ENCODE measurements at regions not wholly inside any gene's neighbourhood (a gene's known extent, or its start where the extent isn't known, plus 50 kb on each side); places are given as distances from the start of the nearest gene placed in this dataset.

- no peak for DNase-seq (ENCODE audit: low read depth)
- Histone ChIP-seq H3K9ac (ENCODE audit: low read length) (no peak overlapping the region), H3K9me3 (ENCODE audit: control insufficient read depth, low read length) (no peaks in the 10 kb centered on the region), H3K36me3 (ENCODE audit: control insufficient read depth, insufficient read depth, low read length, severe bottlenecking) (no peaks in the 10 kb centered on the region), H3K27me3 (replicated peaks; ENCODE audit: control insufficient read depth, insufficient read depth, low read length) (no peaks in the 10 kb centered on the region), H3K4me3 (ENCODE audit: low read length) (no peak overlapping the region), H3K4me1 (ENCODE audit: control insufficient read depth, insufficient read depth, low read length) (no peaks in the 10 kb centered on the region)
These were observed 137.2 kb downstream of the MAGEC1 start for GRCh38 chrX:142040906-142041305.

- no peaks in the 10 kb centered on the region for H3K4me1 ChIP-seq (ENCODE audit: control insufficient read depth, insufficient read depth, low read length)
- H3K9me3 ChIP-seq (ENCODE audit: control insufficient read depth, low read length): no peaks in the 10 kb centered on the region
- H3K36me3 ChIP-seq (ENCODE audit: control insufficient read depth, insufficient read depth, low read length, severe bottlenecking): no peaks in the 10 kb centered on the region
- H3K9ac ChIP-seq (ENCODE audit: low read length): no peak overlapping the region
- H3K4me3 ChIP-seq (ENCODE audit: low read length): no peak overlapping the region
- DNase-seq (ENCODE audit: low read depth): no peak
- no peaks in the 10 kb centered on the region for H3K27me3 ChIP-seq (replicated peaks; ENCODE audit: control insufficient read depth, insufficient read depth, low read length)
These were observed 132.4 kb downstream of the MAGEC1 start for GRCh38 chrX:142036116-142036515.

GRCh38 chrX:142005532-142005931 is 101.8 kb downstream of the MAGEC1 start:
- Histone ChIP-seq H3K4me3 (ENCODE audit: low read length) (no peak overlapping the region), H3K9ac (ENCODE audit: low read length) (no peak overlapping the region), H3K36me3 (ENCODE audit: control insufficient read depth, insufficient read depth, low read length, severe bottlenecking) (no peaks in the 10 kb centered on the region), H3K9me3 (ENCODE audit: control insufficient read depth, low read length) (no peaks in the 10 kb centered on the region), H3K4me1 (ENCODE audit: control insufficient read depth, insufficient read depth, low read length) (no peaks in the 10 kb centered on the region), H3K27me3 (replicated peaks; ENCODE audit: control insufficient read depth, insufficient read depth, low read length) (no peaks in the 10 kb centered on the region)
- no peak for DNase-seq (ENCODE audit: low read depth)

DNA sequence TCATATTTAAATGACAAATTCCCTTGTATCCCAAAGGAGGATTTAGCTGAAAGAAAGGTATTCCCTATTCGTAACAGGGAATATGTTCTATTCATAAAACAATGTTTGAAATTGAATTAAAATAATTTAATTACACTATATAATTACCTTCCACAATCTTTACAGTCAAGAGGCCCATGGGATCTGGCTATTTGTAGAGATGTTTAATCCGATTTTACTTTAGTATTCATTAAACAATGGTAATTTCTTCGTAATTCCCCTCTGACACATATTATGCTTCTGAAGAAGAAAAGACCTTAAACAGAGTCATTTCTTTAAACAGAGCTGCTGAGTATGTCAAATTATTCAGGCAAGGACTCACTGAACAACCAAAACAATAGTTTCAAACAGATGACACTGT is 98.8 kb downstream of the MAGEC1 start:
- Histone ChIP-seq H3K27me3 (replicated peaks; ENCODE audit: control insufficient read depth, insufficient read depth, low read length) (no peaks in the 10 kb centered on the region), H3K9ac (ENCODE audit: low read length) (no peak overlapping the region), H3K9me3 (ENCODE audit: control insufficient read depth, low read length) (no peaks in the 10 kb centered on the region), H3K36me3 (ENCODE audit: control insufficient read depth, insufficient read depth, low read length, severe bottlenecking) (no peaks in the 10 kb centered on the region), H3K4me3 (ENCODE audit: low read length) (no peak overlapping the region), H3K4me1 (ENCODE audit: control insufficient read depth, insufficient read depth, low read length) (no peaks in the 10 kb centered on the region)
- no peak for DNase-seq (ENCODE audit: low read depth)

- Histone ChIP-seq H3K27me3 (replicated peaks; ENCODE audit: control insufficient read depth, insufficient read depth, low read length) (no peaks in the 10 kb centered on the region), H3K4me1 (ENCODE audit: control insufficient read depth, insufficient read depth, low read length) (no peaks in the 10 kb centered on the region), H3K9me3 (ENCODE audit: control insufficient read depth, low read length) (no peaks in the 10 kb centered on the region), H3K4me3 (ENCODE audit: low read length) (no peak overlapping the region), H3K36me3 (ENCODE audit: control insufficient read depth, insufficient read depth, low read length, severe bottlenecking) (no peaks in the 10 kb centered on the region), H3K9ac (ENCODE audit: low read length) (no peak overlapping the region)
- DNase-seq (ENCODE audit: low read depth): no peak
These were observed 98.2 kb downstream of the MAGEC1 start for GRCh38 chrX:142001934-142002333.

DNA sequence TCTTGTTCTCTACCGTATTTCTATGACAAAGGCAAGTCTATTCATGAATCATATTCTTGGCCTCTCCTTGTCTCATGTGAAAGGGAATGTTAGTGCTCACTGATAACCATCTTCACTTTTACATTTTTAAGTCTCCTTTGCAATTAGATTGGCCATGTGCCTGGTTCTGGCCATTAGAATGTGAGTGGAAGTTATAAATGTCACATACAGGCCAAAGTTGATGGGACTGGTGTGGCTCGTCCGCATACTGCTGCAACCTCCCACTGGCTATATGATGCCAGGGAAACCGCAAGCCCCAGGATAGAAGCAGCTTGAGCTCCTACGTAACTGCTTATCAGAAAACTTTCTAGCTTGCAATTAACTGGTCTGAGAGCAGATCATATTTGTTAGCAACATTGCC is 86.1 kb downstream of the MAGEC1 start:
- H3K9ac ChIP-seq (ENCODE audit: low read length): no peak overlapping the region
- H3K36me3 ChIP-seq (ENCODE audit: control insufficient read depth, insufficient read depth, low read length, severe bottlenecking): no peaks in the 10 kb centered on the region
- H3K27me3 ChIP-seq (replicated peaks; ENCODE audit: control insufficient read depth, insufficient read depth, low read length): no peaks in the 10 kb centered on the region
- H3K9me3 ChIP-seq (ENCODE audit: control insufficient read depth, low read length): no peaks in the 10 kb centered on the region
- no peak for DNase-seq (ENCODE audit: low read depth)
- H3K4me1 ChIP-seq (ENCODE audit: control insufficient read depth, insufficient read depth, low read length): no peaks in the 10 kb centered on the region
- H3K4me3 ChIP-seq (ENCODE audit: low read length): no peak overlapping the region

GRCh38 chrX:141989134-141989533 is 85.4 kb downstream of the MAGEC1 start:
- no peak overlapping the region for H3K9ac ChIP-seq (ENCODE audit: low read length)

DNA sequence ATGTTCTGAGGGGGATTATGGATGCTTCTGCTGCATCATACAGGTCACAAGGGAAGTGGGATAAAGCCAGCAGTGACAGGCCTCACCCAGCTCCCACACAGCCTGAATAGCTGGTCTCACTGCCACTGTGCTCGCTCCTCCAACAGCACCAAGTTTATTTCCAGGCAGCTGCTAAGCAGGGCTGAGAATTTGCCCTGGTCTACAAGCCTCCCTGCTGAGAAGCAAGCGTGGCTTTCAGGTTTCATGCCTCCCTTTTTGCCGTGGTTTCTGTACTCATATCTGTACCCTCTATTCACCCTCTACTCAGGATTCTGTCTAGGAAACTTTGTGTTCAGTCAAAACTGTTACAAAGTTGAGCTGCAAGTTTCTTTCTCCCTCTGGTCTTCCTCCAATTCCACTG is 78.6 kb downstream of the MAGEC1 start:
- H3K9me3 ChIP-seq (ENCODE audit: control insufficient read depth, low read length): no peaks in the 10 kb centered on the region
- no peak for DNase-seq (ENCODE audit: low read depth)

More at GRCh38 chrX:141989134-141989533, 85.4 kb downstream of the MAGEC1 start:
- H3K27me3 ChIP-seq (replicated peaks; ENCODE audit: control insufficient read depth, insufficient read depth, low read length): no peaks in the 10 kb centered on the region
- no peaks in the 10 kb centered on the region for H3K9me3 ChIP-seq (ENCODE audit: control insufficient read depth, low read length)
- no peak for DNase-seq (ENCODE audit: low read depth)
- no peaks in the 10 kb centered on the region for H3K4me1 ChIP-seq (ENCODE audit: control insufficient read depth, insufficient read depth, low read length)
- H3K4me3 ChIP-seq (ENCODE audit: low read length): no peak overlapping the region
- H3K36me3 ChIP-seq (ENCODE audit: control insufficient read depth, insufficient read depth, low read length, severe bottlenecking): no peaks in the 10 kb centered on the region

GRCh38 chrX:141975839-141976238 is 72.1 kb downstream of the MAGEC1 start:
- Histone ChIP-seq H3K4me1 (ENCODE audit: control insufficient read depth, insufficient read depth, low read length) (no peaks in the 10 kb centered on the region), H3K4me3 (ENCODE audit: low read length) (no peak overlapping the region), H3K27me3 (replicated peaks; ENCODE audit: control insufficient read depth, insufficient read depth, low read length) (no peaks in the 10 kb centered on the region), H3K9ac (ENCODE audit: low read length) (no peak overlapping the region), H3K36me3 (ENCODE audit: control insufficient read depth, insufficient read depth, low read length, severe bottlenecking) (no peaks in the 10 kb centered on the region), H3K9me3 (ENCODE audit: control insufficient read depth, low read length) (no peaks in the 10 kb centered on the region)
- DNase-seq (ENCODE audit: low read depth): no peak

More for the DNA sequence above, 78.6 kb downstream of the MAGEC1 start:
- no peaks in the 10 kb centered on the region for H3K4me1 ChIP-seq (ENCODE audit: control insufficient read depth, insufficient read depth, low read length)
- no peak overlapping the region for H3K9ac ChIP-seq (ENCODE audit: low read length)
- no peak overlapping the region for H3K4me3 ChIP-seq (ENCODE audit: low read length)
- no peaks in the 10 kb centered on the region for H3K36me3 ChIP-seq (ENCODE audit: control insufficient read depth, insufficient read depth, low read length, severe bottlenecking)
- H3K27me3 ChIP-seq (replicated peaks; ENCODE audit: control insufficient read depth, insufficient read depth, low read length): no peaks in the 10 kb centered on the region

DNA sequence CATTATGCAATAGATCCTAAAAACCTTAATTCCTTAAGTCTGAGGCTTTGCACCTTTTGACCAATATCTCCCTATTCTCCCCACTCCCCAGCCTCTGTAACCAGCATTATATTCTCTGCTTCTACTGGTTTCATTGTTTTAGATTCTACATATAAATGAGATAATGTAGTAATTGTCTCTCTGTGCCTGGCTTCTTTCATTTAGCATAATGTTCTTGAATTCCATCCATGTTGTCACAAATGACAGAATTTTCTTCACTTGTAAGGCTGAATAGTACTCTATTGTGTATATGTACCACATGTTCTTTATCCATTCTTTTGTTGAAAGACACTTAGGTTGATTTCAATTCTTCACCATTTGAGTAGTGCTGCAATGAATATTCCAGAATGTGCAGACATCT is 66.0 kb downstream of the MAGEC1 start:
- DNase-seq (ENCODE audit: low read depth): no peak
- Histone ChIP-seq H3K9ac (ENCODE audit: low read length) (no peak overlapping the region), H3K4me3 (ENCODE audit: low read length) (no peak overlapping the region), H3K4me1 (ENCODE audit: control insufficient read depth, insufficient read depth, low read length) (no peaks in the 10 kb centered on the region), H3K27me3 (replicated peaks; ENCODE audit: control insufficient read depth, insufficient read depth, low read length) (no peaks in the 10 kb centered on the region), H3K36me3 (ENCODE audit: control insufficient read depth, insufficient read depth, low read length, severe bottlenecking) (no peaks in the 10 kb centered on the region), H3K9me3 (ENCODE audit: control insufficient read depth, low read length) (no peaks in the 10 kb centered on the region)

GRCh38 chrX:141960578-141960977 is 56.9 kb downstream of the MAGEC1 start:
- no peak for DNase-seq (ENCODE audit: low read depth)
- no peak overlapping the region for H3K9ac ChIP-seq (ENCODE audit: low read length)

More at GRCh38 chrX:141960578-141960977, 56.9 kb downstream of the MAGEC1 start:
- H3K36me3 ChIP-seq (ENCODE audit: control insufficient read depth, insufficient read depth, low read length, severe bottlenecking): no peaks in the 10 kb centered on the region
- H3K9me3 ChIP-seq (ENCODE audit: control insufficient read depth, low read length): no peaks in the 10 kb centered on the region
- no peak overlapping the region for H3K4me3 ChIP-seq (ENCODE audit: low read length)
- H3K4me1 ChIP-seq (ENCODE audit: control insufficient read depth, insufficient read depth, low read length): no peaks in the 10 kb centered on the region
- H3K27me3 ChIP-seq (replicated peaks; ENCODE audit: control insufficient read depth, insufficient read depth, low read length): no peaks in the 10 kb centered on the region
